GM21529 (cell line): ENCODE measurements at regions not wholly inside any gene's neighbourhood (a gene's known extent, or its start where the extent isn't known, plus 50 kb on each side); places are given as distances from the start of the nearest gene placed in this dataset.
"Not testable (repeated sequence)": the region's sequence is repeated elsewhere in the genome, so short reads cannot be mapped to it uniquely, and the experiment has no call there.

ENCODE experiments used
- ATAC-seq: cut with Tn5 transposase; IDR thresholded peaks from one replicate; pipeline ENCODE4 v1.9.1; 2021; ENCODE audit not compliant: unreplicated experiment

GRCh38 chrX:146994163-146994562 lies 179.6 kb upstream of the CXorf51A start:
- ATAC-seq = no peak

GRCh38 chrX:146973283-146973682 lies 158.7 kb upstream of the CXorf51A start:
- no peak for ATAC-seq

DNA sequence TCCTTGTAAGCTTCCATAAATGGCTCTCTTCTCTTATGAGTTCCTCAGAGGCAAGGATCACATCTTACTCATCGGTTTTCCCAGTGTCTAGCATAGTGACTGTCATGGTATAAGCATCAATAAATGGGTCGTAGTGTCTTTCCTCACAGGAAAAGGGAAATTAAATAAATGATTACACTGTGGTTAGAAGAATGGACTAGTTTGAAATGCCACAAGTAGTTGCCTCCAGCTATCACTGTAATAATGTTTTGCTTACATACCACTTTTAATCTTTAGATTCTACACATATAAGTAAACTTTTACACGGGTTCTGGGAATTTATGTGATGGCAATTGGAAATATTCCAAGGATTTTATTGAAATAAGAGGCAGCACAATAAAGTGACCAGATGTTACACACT lies 152.8 kb upstream of the CXorf51A start:
- ATAC-seq = no peak

DNA sequence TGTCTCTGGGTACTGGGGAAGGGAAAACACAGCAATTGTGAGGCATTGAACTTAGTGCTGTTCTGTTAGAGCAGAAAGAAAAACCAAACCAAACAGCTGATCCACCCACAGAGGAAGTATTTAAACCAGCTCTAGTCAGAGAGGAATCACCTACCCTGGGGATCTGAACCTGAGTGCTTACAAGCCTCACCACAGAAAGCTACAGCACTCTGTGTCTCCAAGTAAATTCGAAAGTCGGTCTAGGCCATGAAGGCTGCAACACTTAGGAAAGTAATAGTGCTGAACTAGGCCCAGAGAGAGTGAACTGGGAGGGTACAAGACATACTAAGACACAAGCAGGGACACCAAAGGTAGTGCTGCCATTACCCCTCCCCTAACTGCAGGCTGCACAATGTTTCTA lies 142.2 kb upstream of the CXorf51A start:
- no peak for ATAC-seq

DNA sequence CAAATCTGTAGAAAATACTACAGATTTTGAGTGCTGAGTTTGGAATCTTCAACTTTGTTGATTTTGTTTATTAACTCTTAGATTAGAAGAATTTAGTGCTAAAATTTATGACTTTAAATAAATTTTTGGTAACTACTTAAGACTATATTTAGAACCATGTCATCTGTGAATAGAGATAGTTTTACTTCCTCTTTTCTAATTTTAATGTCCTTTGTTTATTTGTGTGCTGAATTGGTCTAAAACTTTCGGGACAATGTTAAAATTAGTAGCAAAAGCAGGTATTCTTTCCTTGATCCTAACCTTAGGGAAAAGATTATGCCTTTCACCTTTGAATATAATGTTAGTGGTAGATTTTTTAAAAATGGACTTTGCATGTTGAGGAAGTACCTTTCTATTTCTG lies 119.7 kb upstream of the CXorf51A start:
- ATAC-seq = peak; percentile 45

DNA sequence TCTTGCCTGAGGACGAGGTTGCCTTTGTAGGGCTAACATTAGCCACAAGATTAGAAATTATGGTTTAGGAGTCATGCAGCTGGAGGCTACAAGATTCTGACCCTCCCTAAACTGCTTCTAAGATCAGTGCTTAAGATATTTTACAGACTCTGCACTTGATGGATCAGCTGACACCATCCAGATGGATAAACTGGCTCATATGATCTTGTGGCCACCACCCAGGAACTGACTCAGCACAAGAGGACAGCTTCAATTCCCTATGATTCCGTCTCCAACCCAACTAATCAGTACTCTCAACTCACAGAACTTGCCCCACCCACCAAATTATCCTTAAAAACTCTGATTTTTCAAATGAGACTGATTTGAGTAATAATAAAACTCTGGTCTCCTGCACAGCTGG lies 118.5 kb upstream of the CXorf51A start:
- ATAC-seq = not testable (repeated sequence)

DNA sequence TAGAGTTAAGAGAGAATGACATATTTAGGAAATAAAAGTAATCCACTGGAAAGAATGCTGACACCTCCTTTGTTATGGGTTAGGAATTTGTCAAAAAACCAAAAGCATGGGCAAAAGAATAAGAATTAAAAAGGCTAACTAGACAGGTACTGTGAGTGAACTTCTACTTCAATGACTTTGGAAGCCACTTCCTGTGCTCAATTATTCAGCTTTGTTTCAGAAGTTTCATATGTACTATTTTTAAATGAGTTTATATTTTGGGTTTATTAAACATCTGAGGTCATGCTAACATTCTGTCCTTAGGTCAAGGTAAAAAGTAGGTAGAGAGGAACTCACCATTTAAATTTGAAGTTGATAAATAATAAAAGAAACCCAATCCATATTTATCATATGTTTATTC lies 106.7 kb upstream of the CXorf51A start:
- ATAC-seq = no peak

GRCh38 chrX:146907391-146908240 lies 93.1 kb upstream of the CXorf51A start:
- no peak for ATAC-seq

DNA sequence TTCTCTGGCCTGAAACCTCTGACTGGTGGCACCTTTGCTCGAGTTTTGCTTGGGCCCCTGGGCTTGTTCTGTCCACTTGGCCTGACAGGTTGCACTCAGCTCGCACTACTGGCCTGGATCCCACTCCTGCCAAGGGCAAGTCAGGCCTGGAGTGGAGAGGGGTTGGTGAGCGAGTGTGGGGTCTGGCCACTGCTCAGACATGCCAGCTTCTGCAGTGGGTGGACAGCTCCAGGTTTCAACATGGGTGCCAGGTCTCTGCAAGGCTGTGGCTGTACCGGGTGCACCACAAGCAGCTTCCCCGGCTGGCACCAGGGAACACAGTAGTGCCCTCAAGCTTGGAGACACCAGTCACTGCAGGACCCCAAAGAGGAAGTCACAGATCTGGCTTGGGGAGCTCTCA lies 91.6 kb upstream of the CXorf51A start:
- no peak for ATAC-seq

DNA sequence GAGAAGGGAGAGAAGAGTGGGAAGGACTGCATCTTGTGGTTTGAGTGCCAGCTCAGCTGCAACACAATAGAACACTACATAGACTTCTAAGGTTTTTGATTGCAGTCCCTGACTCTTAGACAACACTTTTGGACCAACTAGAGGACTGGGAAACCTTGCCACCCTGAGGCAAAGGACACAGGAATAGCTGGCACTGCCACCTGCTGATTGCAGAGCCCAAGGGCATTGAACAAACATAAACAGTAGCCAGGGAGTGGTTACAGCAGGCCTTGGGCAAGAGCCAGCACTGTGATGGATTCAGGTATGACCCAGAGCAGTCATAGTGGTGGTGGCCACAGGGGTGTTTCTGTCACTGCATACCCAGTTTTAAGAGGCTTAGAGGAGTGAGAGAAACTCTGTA lies 72.5 kb upstream of the CXorf51A start:
- no peak for ATAC-seq

- no peak for ATAC-seq
Observed at GRCh38 chrX:146881521-146881920, 67.0 kb upstream of the CXorf51A start.

GRCh38 chrX:146866846-146867245 lies 52.3 kb upstream of the CXorf51A start:
- ATAC-seq = not testable (repeated sequence)

- ATAC-seq = not testable (repeated sequence)
Observed at GRCh38 chrX:146865734-146866133, 51.2 kb upstream of the CXorf51A start.
